Large intestine (tissue), 3 donors: ENCODE measurements at regions not wholly inside any gene's neighbourhood (a gene's known extent, or its start where the extent isn't known, plus 50 kb on each side); places are given as distances from the start of the nearest gene placed in this dataset.

Experiments used
- DNase-seq, 2 donors: peaks; one replicate each; pipeline versions ENCODE4 v3.0.0 to v3.0.0-alpha.2; 2013
- H3K27ac ChIP-seq: one replicate; pipeline ENCODE4 v1.5.1; 2013; ENCODE audit warnings: low read length
- H3K27me3 ChIP-seq: 2 replicates; pipeline ENCODE4 v1.6.1; 2013; ENCODE audit warnings: low read length; ENCODE audit not compliant: control insufficient read depth, insufficient read depth
- H3K36me3 ChIP-seq: 2 replicates; pipeline ENCODE4 v1.6.1; 2013; ENCODE audit warnings: low read length; ENCODE audit not compliant: control insufficient read depth, insufficient read depth
- H3K4me1 ChIP-seq: one replicate; pipeline ENCODE4 v1.6.1; 2013; ENCODE audit warnings: low read length; ENCODE audit not compliant: control insufficient read depth, insufficient read depth
- H3K4me3 ChIP-seq: one replicate; pipeline ENCODE4 v1.5.1; 2013; ENCODE audit warnings: low read length
- H3K9me3 ChIP-seq: one replicate; pipeline ENCODE4 v1.6.1; 2013; ENCODE audit warnings: mild to moderate bottlenecking, low read depth, low read length, moderate library complexity; ENCODE audit not compliant: control insufficient read depth
- WGBS: methylation state at CpG from one replicate; pipeline ENCODE4 v1.1.5; 2013; ENCODE audit warnings: low lambda C conversion rate; ENCODE audit not compliant: insufficient coverage; 5-methylcytosine and 5-hydroxymethylcytosine counted together

DNA sequence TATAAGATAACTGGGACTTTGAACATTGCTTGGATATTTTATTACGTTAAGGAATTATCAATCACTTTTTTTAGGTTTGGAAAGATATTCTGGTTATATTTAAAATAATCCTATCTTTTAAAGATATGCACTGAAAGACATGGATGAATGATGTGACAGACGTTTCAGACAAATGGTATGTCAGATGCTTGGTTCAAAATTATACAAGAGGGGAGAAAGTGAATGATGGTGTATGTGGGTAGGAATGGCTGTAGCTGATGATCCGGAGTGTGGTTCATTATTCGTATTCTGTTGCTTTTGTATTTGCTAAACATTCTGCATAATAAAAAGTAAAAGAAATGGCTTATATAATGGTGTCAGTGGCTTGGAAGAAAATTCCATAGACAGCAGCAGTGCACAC is 51.0 kb upstream of the SNRPB2 start:
- Histone ChIP-seq H3K27ac (no peak overlapping the region), H3K36me3 (no peaks in the 10 kb centered on the region), H3K27me3 (no peaks in the 10 kb centered on the region), H3K4me3 (no peak overlapping the region), H3K4me1 (no peaks in the 10 kb centered on the region), H3K9me3 (no peaks in the 10 kb centered on the region)
- DNase-seq: no peak
- whole genome bisulfite sequencing: 77% methylated on average over 3 of the region's 4 CpGs

DNA sequence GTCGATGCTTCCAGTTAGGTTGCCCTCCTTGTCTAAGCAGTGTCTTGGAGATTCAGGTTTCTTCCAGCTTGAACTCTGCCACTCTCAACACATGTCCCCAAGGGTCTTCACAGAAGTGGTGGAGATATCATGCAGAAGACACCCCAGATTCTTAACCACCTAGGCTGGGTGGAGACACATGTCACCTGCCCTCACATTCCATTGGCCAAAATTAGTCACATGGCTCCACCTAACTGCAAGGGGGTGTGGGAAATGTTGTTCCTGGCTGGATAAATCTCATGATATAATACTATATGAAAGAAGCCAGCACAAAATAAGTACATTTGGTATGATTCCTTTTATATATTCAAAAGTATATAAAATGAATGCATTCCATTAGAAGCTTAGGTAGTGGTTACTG is 52.9 kb upstream of the SNRPB2 start:
- no peaks in the 10 kb centered on the region for H3K27me3 ChIP-seq
- no peak overlapping the region for H3K27ac ChIP-seq
- H3K9me3 ChIP-seq: no peaks in the 10 kb centered on the region
- no peaks in the 10 kb centered on the region for H3K4me1 ChIP-seq
- H3K4me3 ChIP-seq: no peak overlapping the region
- H3K36me3 ChIP-seq: no peaks in the 10 kb centered on the region
- DNase-seq: no peak
- WGBS: no CpG with 5 or more reads among the region's 1 CpG

DNA sequence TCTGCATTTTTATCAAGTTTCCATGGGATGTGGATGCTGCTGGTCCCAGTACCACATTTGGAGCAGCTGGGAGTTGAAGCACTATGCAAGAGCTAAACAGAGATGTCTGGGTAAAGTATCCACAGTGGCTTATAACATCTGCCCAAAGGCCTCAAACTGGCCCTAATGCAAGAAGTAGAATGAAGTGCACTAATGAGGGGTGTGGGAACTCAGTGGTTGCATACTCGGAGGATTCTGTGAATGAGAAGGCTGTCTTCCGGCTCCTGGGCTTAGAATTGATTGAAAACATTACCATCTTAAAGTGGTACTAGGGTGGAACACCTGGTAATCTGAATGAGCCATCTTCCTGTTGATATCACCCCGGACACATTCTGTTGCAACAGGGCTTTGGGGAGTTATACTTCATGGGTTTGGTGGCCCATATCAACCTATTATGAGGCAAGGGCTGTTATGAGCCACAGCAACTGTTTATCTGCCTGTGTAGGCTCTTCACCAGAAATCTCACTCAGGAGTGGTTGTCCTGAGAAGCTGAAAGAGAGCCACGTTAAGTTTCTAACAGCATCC is 54.7 kb upstream of the SNRPB2 start:
- no peak overlapping the region for H3K4me3 ChIP-seq
- no peak for DNase-seq
- H3K27ac ChIP-seq: no peak overlapping the region
- H3K4me1 ChIP-seq: no peaks in the 10 kb centered on the region
- no peaks in the 10 kb centered on the region for H3K9me3 ChIP-seq
- WGBS: no CpG with 5 or more reads among the region's 4 CpGs
- no peaks in the 10 kb centered on the region for H3K27me3 ChIP-seq
- H3K36me3 ChIP-seq: no peaks in the 10 kb centered on the region

DNA sequence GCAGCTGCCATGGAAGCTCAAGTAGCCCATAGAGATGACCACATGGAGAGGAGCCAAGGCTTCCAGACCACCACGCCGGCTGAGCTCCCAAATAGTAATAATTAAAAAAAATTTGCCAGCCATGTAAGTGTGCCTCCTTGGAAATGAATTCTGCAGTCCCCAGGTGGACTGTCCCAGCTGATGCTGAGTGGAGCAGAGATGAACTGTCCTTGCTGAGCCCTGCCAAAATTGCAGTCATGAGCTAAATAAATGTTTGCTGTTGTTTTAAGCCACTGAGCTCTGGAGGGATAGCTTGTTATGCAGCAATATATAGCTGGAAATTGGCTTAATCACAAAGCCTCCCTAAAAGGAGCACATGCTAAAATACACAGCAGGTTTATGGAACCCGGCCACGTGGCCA is 55.6 kb upstream of the SNRPB2 start:
- H3K27me3 ChIP-seq: no peaks in the 10 kb centered on the region
- H3K4me1 ChIP-seq: no peaks in the 10 kb centered on the region
- DNase-seq: no peak
- no peak overlapping the region for H3K4me3 ChIP-seq
- WGBS: no CpG with 5 or more reads among the region's 4 CpGs
- no peaks in the 10 kb centered on the region for H3K36me3 ChIP-seq
- H3K27ac ChIP-seq: no peak overlapping the region
- H3K9me3 ChIP-seq: no peaks in the 10 kb centered on the region

DNA sequence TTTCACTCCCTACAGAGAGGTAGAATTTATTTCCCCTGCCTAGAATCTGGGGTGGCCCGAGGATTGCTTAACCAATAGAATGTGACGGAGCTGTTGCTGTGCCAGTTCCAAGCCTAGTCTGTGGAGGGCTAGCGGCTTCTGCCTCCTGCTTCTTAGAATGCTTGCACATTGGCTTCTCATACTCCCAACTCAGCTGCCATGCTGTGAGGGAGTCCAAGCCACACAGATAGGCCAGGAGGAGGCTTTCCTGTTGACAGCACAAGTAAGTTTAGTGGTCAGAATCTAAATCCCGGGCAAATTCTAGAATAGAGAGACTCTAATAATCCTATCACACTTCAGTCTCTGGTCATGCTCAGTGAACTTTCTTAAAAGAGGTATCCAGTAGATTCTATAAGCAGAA is 57.5 kb upstream of the SNRPB2 start:
- no peaks in the 10 kb centered on the region for H3K4me1 ChIP-seq
- H3K27ac ChIP-seq: no peak overlapping the region
- WGBS: no CpG with 5 or more reads among the region's 4 CpGs
- H3K4me3 ChIP-seq: no peak overlapping the region
- no peaks in the 10 kb centered on the region for H3K27me3 ChIP-seq
- no peak for DNase-seq
- no peaks in the 10 kb centered on the region for H3K36me3 ChIP-seq
- H3K9me3 ChIP-seq: no peaks in the 10 kb centered on the region

DNA sequence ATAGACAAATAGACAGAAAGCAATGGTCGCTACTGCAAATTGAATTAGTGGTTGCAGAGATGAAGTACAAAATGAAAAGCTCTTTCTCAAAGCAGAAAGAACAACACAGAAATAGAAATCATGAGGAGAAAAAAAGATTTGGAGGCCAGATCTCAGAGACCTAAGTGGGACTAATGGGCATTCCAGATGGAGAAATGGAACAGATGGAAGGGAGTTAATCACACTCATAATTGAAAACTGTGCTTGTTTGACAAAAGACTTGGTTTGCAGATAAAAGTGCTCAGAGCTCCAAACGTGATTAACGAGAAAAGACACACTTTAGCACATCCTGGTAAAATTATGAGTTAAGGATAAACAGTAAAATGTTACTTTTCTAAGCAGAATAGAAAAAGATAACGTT is 58.1 kb upstream of the SNRPB2 start:
- Histone ChIP-seq H3K27me3 (no peaks in the 10 kb centered on the region), H3K4me1 (no peaks in the 10 kb centered on the region), H3K36me3 (no peaks in the 10 kb centered on the region), H3K9me3 (no peaks in the 10 kb centered on the region), H3K27ac (no peak overlapping the region), H3K4me3 (no peak overlapping the region)
- 56% methylated on average over 4 of the region's 4 CpGs for WGBS
- no peak for DNase-seq

DNA sequence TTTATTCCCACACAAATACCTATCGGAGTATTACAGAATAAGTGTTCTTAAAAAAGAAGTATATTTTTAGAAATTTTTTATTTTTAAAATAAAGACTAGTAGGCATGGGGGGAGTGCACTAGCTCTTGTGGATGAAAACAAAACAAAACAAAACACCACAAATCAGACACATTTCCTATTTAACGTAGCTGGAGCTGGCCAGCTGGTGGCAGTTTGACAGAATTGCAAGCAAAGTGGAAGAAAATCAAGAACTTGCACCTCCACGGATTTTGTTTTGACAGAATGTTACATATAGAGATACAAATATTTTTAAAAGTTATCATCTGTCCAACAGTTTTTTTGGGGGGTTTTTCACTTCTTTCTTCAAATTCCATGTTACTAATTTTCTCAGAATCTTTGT is 63.6 kb upstream of the SNRPB2 start:
- 51% methylated on average over 3 of the region's 3 CpGs for WGBS
- Histone ChIP-seq H3K27ac (no peak overlapping the region), H3K27me3 (no peaks in the 10 kb centered on the region)

DNA sequence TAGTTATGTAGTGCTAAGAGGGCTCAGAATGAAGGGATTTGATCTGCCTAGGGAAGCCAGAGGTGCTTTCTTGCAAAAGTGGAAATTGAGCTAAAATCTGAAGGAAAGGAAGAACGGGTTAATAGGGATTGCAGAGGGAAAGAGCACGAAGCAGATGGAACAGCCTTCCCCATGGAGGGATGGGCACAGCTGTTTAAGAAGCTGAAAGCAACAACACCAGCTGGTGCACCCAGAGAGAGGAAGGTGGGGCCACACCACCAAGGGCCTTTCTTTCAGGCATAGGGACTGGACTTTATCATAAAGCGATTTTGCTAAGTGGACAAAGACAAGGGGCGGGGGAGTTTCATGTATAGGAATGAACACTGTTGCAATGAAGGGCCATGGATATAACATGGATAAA is 65.8 kb upstream of the SNRPB2 start:
- H3K36me3 ChIP-seq: no peaks in the 10 kb centered on the region
- H3K4me1 ChIP-seq: no peaks in the 10 kb centered on the region
- DNase-seq: no peak
- H3K9me3 ChIP-seq: no peaks in the 10 kb centered on the region
- WGBS: 90% methylated on average over 2 of the region's 4 CpGs
- H3K27me3 ChIP-seq: no peaks in the 10 kb centered on the region
- H3K27ac ChIP-seq: no peak overlapping the region
- H3K4me3 ChIP-seq: no peak overlapping the region

More for the DNA sequence above, 63.6 kb upstream of the SNRPB2 start:
- no peaks in the 10 kb centered on the region for H3K9me3 ChIP-seq
- no peak overlapping the region for H3K4me3 ChIP-seq
- no peak for DNase-seq
- no peaks in the 10 kb centered on the region for H3K4me1 ChIP-seq
- H3K36me3 ChIP-seq: no peaks in the 10 kb centered on the region

DNA sequence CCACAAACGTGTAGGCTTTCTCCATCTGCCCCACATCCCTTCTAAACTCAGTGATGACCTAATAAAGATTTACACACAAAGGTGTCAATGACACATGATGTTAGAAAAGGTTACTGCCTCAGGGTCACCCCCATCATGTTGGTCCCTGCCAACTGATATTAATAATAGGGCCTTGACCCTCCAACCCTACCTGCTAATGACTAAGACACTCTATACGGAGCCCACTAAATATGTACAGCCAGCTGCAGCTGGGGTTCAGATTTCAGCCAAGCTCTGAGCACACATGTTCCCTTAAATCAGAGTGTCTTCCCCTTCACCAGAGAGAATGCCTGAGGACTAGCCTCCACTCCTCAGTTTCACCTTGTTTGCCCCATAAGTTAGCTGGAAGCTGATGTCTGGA is 67.4 kb upstream of the SNRPB2 start:
- 100% methylated on average over 1 of the region's 2 CpGs for WGBS
- Histone ChIP-seq H3K27me3 (no peaks in the 10 kb centered on the region), H3K36me3 (no peaks in the 10 kb centered on the region), H3K27ac (no peak overlapping the region), H3K4me3 (no peak overlapping the region), H3K4me1 (no peaks in the 10 kb centered on the region), H3K9me3 (no peaks in the 10 kb centered on the region)
- no peak for DNase-seq

DNA sequence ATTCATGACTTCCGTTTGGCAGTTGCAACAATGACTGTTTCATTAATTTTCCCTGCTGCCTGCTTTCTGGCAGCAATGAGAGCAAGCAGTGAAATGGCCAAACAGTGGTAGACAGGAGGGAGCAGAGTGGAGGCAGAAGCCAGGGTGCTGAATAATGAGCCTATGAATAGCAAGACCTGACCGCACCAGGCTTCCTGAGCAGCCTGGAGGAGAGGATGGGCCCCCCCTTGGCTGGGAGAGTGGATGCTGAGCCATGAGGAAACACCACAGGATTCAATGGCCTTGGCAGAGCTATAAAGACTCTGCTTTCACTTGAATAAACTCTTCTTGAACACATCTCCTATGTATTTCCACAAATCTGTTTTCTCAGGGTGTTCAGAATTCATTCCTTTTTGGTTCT is 68.1 kb upstream of the SNRPB2 start:
- Histone ChIP-seq H3K27ac (no peak overlapping the region), H3K4me1 (no peaks in the 10 kb centered on the region), H3K36me3 (no peaks in the 10 kb centered on the region), H3K9me3 (no peaks in the 10 kb centered on the region), H3K4me3 (no peak overlapping the region), H3K27me3 (no peaks in the 10 kb centered on the region)
- WGBS: no CpG with 5 or more reads among the region's 2 CpGs
- DNase-seq: no peak

DNA sequence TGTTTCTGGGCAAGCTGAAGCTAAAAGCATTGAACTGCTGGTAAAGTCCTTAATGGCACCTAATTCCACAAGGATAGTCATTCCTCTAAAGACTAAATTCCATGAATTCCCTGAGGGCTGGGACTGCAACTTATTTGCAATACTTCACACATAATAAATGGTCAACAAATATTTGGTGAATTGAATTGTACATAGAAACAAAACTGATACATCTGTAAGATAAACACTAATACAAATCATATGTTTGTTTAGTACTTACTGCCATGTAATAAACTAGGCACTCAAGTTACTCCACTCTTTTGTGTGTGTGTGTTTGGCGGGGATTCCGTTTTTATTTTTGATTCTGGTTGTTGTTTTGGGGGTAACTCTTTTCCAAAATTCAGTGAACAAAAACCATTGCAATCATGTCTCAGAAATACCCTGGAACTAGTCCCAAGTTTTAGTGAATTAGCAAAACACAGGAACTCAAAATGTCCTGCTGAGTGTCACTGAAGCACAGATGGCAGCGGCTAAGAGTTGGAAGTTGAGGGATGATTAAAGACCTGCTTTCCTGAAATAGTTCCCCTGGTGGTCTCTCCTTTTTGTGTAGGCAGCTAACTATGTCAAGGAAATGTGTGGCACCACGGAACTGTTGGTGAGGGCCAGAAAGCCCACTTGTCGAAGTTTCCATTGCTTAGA is 74.8 kb upstream of the SNRPB2 start:
- no peaks in the 10 kb centered on the region for H3K36me3 ChIP-seq
- no peak overlapping the region for H3K4me3 ChIP-seq
- no CpG with 5 or more reads among the region's 5 CpGs for WGBS
- DNase-seq: no peak
- H3K4me1 ChIP-seq: no peaks in the 10 kb centered on the region
- H3K27me3 ChIP-seq: peaks cover 8% of the 10 kb centered on the region
- H3K9me3 ChIP-seq: no peaks in the 10 kb centered on the region
- H3K27ac ChIP-seq: no peak overlapping the region
